ENCODE measurements at regions not wholly inside any gene's neighbourhood (a gene's known extent, or its start where the extent isn't known, plus 50 kb on each side); places are given as distances from the start of the nearest gene placed in this dataset.

- Mint-ChIP-seq H3K4me1 (ENCODE audit: unreplicated experiment) (no peaks in the 10 kb centered on the region), H3K36me3 (no peaks in the 10 kb centered on the region), H3K4me3 (no peak overlapping the region), H3K27ac (no peak overlapping the region), H3K9me3 (peaks cover 17% of the 10 kb centered on the region), H3K27me3 (no peaks in the 10 kb centered on the region)
- no peak for TF ChIP-seq CTCF (conservative IDR thresholded peaks at IDR 0.05)
- DNase-seq (ENCODE audit: extremely low spot score, unreplicated experiment), result no peak
Observed at GRCh38 chr14:89053303-89053702, 228.9 kb downstream of the TTC8 start.

GRCh38 chr14:89056394-89056793 is 231.9 kb downstream of the TTC8 start:
- Mint-ChIP-seq H3K4me3 (no peak overlapping the region), H3K36me3 (no peaks in the 10 kb centered on the region), H3K4me1 (ENCODE audit: unreplicated experiment) (no peaks in the 10 kb centered on the region), H3K27ac (no peak overlapping the region), H3K27me3 (no peaks in the 10 kb centered on the region), H3K9me3 (peaks cover 14% of the 10 kb centered on the region)
- TF ChIP-seq CTCF (conservative IDR thresholded peaks at IDR 0.05), result no peak
- no peak for DNase-seq (ENCODE audit: extremely low spot score, unreplicated experiment)

- no peaks in the 10 kb centered on the region for H3K27me3 Mint-ChIP-seq
- no peaks in the 10 kb centered on the region for H3K4me1 Mint-ChIP-seq (ENCODE audit: unreplicated experiment)
- H3K9me3 Mint-ChIP-seq, result peaks cover 9% of the 10 kb centered on the region
- TF ChIP-seq CTCF (conservative IDR thresholded peaks at IDR 0.05), result no peak
- no peak overlapping the region for H3K4me3 Mint-ChIP-seq
- no peak overlapping the region for H3K27ac Mint-ChIP-seq
- H3K36me3 Mint-ChIP-seq, result no peaks in the 10 kb centered on the region
- DNase-seq (ENCODE audit: extremely low spot score, unreplicated experiment), result no peak
Observed at GRCh38 chr14:89058697-89059096, 234.2 kb downstream of the TTC8 start.

- Mint-ChIP-seq H3K27me3 (no peaks in the 10 kb centered on the region), H3K9me3 (peaks cover 9% of the 10 kb centered on the region), H3K36me3 (no peaks in the 10 kb centered on the region), H3K4me3 (no peak overlapping the region), H3K4me1 (ENCODE audit: unreplicated experiment) (no peaks in the 10 kb centered on the region), H3K27ac (no peak overlapping the region)
- no peak for TF ChIP-seq CTCF (conservative IDR thresholded peaks at IDR 0.05)
- DNase-seq (ENCODE audit: extremely low spot score, unreplicated experiment), result no peak
Observed at GRCh38 chr14:89060191-89060590, 235.7 kb downstream of the TTC8 start.

- H3K36me3 Mint-ChIP-seq, result no peaks in the 10 kb centered on the region
- no peak for DNase-seq (ENCODE audit: extremely low spot score, unreplicated experiment)
- peaks cover 9% of the 10 kb centered on the region for H3K9me3 Mint-ChIP-seq
- no peak overlapping the region for H3K27ac Mint-ChIP-seq
- no peaks in the 10 kb centered on the region for H3K4me1 Mint-ChIP-seq (ENCODE audit: unreplicated experiment)
- H3K27me3 Mint-ChIP-seq, result no peaks in the 10 kb centered on the region
- no peak overlapping the region for H3K4me3 Mint-ChIP-seq
- no peak for TF ChIP-seq CTCF (conservative IDR thresholded peaks at IDR 0.05)
Observed at GRCh38 chr14:89061696-89062095, 237.2 kb downstream of the TTC8 start.

- no peak overlapping the region for H3K4me3 Mint-ChIP-seq
- TF ChIP-seq CTCF (conservative IDR thresholded peaks at IDR 0.05), result no peak
- H3K9me3 Mint-ChIP-seq, result no peaks in the 10 kb centered on the region
- no peaks in the 10 kb centered on the region for H3K27me3 Mint-ChIP-seq
- H3K27ac Mint-ChIP-seq, result no peak overlapping the region
- H3K4me1 Mint-ChIP-seq (ENCODE audit: unreplicated experiment), result no peaks in the 10 kb centered on the region
- DNase-seq (ENCODE audit: extremely low spot score, unreplicated experiment), result no peak
- H3K36me3 Mint-ChIP-seq, result no peaks in the 10 kb centered on the region
Observed at GRCh38 chr14:89065879-89066278, 241.4 kb downstream of the TTC8 start.

All from type B pancreatic cell (in vitro differentiated cells).